Mammary epithelial cell (primary cell): ENCODE measurements at regions not wholly inside any gene's neighbourhood (a gene's known extent, or its start where the extent isn't known, plus 50 kb on each side); places are given as distances from the start of the nearest gene placed in this dataset.

Experiments
- CTCF ChIP-seq, 2 donors: IDR thresholded peaks in 1 of 2; conservative IDR thresholded peaks in 1 of 2; 2 replicates each; pipeline ENCODE4 v1.5.1; 2011 to 2012; ENCODE audit warnings: inconsistent platforms in 2 of 2, low read length in 2 of 2, mild to moderate bottlenecking in 2 of 2, control low read depth in 1 of 2, low read depth in 1 of 2; ENCODE audit not compliant: insufficient read depth in 1 of 2; ENCODE audit errors: extremely low read depth in 1 of 2
- EZH2 ChIP-seq: IDR thresholded peaks from 2 replicates; pipeline ENCODE4 v1.6.1; 2012; ENCODE audit warnings: low read length, inconsistent platforms, borderline replicate concordance

DNA sequence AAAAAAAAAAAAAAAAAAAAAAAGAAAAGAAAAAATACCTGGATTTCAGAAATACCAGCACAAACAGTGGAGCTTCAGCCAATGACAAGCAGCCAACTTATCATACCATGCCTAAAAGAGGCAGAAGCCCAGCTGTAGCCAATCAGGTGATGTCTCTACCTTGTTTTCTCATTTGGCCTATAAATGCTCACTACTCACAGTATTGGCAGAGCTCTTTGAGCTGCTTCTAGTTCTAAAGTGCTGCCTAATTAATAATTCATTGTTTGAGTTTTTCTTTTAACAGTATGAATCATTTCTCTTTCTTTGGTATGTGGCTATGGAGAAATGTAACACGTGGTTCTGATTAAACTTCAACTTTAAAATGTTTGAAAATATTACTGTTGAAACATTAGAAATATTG, 188.8 kb upstream of the TECRL start:
- TF ChIP-seq CTCF (conservative IDR thresholded peaks at IDR 0.05 in 1 of 2, IDR thresholded peaks at IDR 0.05 in 1 of 2; ENCODE audit: extremely low read depth in 1 of 2, insufficient read depth in 1 of 2, low read depth in 1 of 2, low read length in 2 of 2) (no peak), EZH2 (no peak)
